Activated CD4-positive, CD25-positive, alpha-beta regulatory T cell (primary cell): ENCODE measurements at regions not wholly inside any gene's neighbourhood (a gene's known extent, or its start where the extent isn't known, plus 50 kb on each side); places are given as distances from the start of the nearest gene placed in this dataset.
"Not testable (repeated sequence)": the region's sequence is repeated elsewhere in the genome, so short reads cannot be mapped to it uniquely, and the experiment has no call there.

ENCODE experiments used
- DNase-seq, 4 experiments: peaks; one replicate each; lab custom pipeline; 2025; lab: John Stamatoyannopoulos, UW

DNA sequence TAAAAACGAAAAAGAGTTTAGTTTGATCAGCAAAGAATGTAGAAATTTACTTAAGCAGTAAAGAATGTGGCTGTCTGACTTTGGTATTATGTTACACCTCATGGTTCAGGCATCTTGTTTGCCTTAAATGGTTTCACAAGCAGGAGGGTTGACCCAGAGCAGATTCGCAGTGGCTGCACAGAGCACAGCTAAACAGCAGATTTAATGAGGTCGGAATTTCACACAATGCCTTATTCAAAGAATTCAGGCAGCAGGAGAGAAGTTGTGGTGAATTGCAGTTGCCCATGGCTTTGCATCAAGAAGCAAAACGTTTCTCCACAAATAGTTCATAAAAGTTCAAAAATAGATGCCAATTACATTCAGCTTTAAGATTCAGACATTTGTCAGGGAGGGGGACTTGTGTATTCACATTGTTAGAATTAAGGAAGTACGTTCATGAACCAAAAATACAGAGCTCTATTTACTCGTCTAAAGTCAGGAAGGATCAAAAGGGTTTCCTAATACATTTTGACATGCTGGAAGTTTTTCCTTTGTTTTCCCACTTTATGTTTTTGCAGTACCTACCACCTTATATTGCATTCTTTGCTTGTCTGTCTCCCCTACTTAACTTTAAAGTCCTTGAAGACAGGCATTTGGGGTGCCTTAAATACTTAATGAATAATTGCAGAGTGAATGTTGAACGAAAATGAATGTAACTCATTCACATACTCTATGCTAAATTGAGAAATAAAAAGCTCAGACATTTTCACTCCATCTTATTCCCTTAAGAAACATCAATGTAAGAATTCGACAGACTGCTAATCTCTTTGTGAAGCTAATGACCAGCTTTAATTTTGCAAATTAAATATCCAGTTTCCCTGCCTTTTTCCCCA, 1163.6 kb upstream of the CITED2 start:
- DNase-seq, result no peak

DNA sequence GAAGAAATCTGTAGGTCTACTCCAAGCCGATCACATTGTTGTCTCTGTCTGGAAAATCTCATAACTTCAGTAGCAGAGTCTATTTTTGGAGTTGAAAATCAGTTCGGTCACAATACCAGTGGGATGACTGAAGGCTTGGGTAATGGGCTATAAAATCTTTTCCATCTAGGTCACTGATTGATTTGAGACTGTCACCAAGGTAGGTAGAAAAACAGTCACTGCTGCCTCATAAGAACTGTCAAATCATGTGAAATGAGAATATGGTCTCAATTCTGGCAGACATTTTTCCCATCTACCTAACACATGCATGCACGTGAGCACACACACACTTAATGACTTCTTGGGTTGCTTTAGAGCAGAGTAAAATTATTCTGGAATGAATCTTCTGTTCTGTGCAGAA, 1162.8 kb upstream of the CITED2 start:
- DNase-seq, result no peak

DNA sequence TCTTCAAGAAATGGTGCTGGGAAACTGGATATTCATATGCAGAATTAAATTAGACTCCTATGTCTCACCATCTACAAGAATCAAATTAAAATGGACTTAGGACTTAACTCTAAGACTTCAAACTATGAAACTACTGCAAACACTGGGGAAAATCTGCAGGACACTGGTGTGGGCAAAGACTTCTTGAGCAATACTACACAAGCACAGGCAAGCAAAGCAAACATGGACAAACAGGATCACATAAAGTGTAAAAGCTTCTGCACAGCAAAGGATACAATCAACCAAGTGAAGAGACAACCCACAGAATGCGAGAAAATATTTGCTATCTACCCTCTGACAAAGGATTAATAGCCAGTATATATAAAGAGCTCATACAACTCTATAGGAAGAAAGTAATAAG, 1161.1 kb upstream of the CITED2 start:
- DNase-seq, result no peak

- no peak for DNase-seq
Observed at GRCh38 chr6:140533526-140533925, 1159.1 kb upstream of the CITED2 start.

- DNase-seq, result no peak
Observed at GRCh38 chr6:140504776-140505175, 1130.3 kb upstream of the CITED2 start.

DNA sequence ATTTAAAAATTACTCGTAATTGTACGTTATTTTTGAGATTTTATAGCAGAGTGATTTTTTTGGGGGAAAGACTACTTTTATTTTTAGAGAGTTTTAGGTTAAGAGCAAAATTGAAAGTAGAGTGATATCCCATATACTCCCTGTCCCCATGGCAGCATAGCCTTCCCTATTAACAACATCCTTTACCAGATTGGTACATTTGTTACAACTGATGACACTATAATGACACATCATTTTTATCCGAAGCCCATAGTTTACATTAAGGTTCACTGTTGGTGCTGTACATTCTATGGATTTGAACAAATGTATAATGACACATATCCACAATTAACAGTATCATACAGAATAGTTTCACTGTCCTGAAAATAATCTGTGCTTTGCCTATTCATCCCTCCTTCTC, 1126.4 kb upstream of the CITED2 start:
- no peak for DNase-seq

DNA sequence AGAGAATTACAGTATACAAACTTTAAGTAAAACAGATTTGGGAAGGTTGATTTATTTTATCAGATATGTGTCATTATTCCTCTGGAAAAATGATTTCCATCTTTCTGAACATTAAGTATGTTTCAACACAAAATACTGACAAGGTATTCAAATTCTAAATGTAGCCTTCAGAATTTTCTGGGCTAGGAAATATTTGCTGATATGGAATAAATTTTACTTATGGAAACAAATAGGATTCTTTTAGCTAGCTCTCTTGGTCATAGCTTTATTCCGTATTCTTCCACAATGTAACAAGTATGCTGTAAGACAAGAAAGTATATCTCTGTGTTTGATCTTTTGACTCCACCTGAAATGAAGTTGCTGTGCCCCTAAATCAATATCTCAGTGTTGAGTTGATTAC, 1125.2 kb upstream of the CITED2 start:
- DNase-seq, result no peak

GRCh38 chr6:140494321-140495108, 1120.1 kb upstream of the CITED2 start:
- DNase-seq, result no peak

DNA sequence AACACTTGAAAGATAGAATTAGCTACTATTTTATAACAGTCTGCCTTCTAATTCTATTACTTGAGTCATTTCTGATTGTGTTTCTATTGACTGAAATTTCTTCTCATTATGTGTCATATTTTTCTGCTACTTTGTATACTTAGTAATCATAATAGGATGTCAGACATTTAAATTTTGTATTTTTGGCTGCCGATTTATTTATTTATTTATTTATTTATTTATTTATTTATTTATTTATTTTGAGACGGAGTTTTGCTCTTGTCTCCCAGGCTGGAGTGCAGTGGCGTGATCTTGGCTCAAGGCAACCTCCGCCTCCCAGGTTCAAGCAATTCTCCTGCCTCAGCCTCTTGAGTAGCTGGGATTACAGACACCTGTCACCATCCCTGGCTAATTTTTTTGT, 1119.0 kb upstream of the CITED2 start:
- DNase-seq, result not testable (repeated sequence)

- no peak for DNase-seq
Observed at GRCh38 chr6:140490081-140490480, 1115.6 kb upstream of the CITED2 start.

- DNase-seq, result no peak
Observed at GRCh38 chr6:140487586-140487985, 1113.1 kb upstream of the CITED2 start.

DNA sequence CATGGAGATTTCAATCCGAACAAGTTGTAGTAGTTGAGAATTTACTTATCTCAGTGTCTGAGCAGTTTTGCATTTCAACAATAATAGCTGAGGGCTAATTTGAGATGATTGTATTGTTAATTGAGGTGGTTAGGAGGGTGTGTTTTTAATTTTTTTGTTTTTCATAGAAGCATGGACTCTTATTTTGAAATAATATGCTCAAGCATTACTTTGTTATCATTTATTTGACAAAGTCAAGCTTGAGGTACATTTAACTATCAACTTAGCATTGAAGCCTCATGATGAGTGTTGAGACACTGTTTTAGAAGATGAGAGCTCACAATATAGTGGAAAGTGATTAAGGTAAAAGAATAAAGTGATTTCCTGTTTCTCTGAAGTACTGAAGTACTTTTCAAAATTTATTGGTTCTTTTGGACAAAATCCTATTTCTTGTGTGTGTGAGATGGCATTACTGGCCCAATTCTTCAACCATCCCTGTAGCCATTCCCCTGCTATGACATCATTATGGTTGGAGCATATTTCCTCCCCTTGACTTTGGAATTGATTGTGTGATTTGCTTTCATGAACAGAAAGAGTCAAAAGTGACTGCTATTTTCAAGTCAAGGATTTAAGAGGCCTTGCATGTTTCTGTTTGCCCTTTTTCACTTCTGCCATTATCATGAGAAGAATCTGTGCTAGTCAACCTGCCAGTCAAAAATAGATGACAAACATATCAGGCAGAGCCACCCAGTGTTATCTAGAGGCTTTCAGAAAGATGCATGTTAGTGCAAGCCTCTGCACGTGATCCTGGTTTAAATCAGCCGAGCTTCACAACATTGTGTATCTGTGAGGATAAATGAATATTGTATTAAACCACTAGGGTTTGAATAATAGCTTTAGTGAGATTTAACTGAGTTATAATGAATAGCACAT, 1112.3 kb upstream of the CITED2 start:
- no peak for DNase-seq

- no peak for DNase-seq
Observed at GRCh38 chr6:140485740-140486449, 1111.4 kb upstream of the CITED2 start.

DNA sequence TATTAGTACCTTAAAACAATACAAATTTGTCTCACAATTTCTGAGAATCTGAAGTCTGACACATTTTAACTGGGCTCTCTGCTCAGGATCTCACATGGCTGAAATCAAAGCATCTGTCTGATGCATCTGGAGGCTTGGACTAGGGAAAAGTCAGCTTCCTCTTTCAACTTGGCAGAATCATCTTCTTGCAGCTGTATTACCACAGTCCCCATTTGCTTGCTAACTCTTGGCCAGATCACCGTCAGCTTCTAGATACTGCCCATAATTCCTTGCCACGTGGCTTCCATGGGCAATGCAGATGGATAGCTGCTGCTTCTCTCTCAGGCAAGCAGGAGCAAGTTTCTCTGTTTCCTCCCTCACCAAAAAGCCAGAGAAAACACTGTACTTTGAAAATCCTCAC, 1106.4 kb upstream of the CITED2 start:
- DNase-seq, result no peak

- no peak for DNase-seq
Observed at GRCh38 chr6:140478631-140479030, 1104.2 kb upstream of the CITED2 start.

GRCh38 chr6:140475086-140475485, 1100.6 kb upstream of the CITED2 start:
- no peak for DNase-seq

- DNase-seq, result no peak
Observed at GRCh38 chr6:140464720-140465119, 1090.3 kb upstream of the CITED2 start.

GRCh38 chr6:140463312-140463710, 1088.9 kb upstream of the CITED2 start:
- DNase-seq, result no peak

DNA sequence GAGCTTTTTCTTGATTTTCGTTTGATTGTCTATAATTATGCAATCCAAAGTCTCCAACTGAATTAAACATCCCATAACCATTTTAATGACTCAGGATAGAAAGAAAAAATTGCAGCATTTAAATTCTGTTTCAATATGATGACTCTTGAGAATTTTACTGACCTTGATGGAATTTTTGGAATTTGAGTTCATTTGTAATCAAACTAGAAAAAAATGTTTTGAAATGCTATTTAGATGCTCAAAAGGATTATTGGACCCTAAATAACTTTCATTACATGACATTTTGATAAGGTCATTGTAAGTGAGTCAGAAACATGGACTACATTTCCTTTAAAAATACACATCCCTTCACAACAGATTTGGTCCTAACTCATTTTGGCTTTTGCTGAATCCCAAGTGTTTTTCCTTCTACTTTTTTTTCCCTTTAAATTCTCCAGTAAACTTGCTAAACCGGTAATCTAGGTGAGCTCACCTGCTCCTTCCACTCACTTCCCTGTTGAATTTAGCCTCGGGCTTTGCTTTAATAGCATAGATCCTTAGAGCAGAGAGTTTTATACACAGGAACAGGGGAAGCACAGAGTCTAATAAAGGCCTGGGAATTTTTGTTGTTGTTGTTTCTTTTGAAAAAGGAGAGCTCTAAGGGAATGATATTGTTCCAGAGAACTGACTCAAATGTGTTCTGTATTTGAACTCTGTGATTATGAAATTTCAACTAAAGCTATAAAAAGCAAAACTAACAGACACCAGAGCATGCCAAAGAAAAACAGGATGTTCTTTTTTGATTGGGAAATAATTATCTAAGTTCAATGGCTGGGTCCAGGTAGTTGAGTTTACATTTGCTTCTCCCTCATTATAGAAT, 1088.2 kb upstream of the CITED2 start:
- DNase-seq, result no peak

GRCh38 chr6:140462076-140462452, 1087.6 kb upstream of the CITED2 start:
- DNase-seq, result no peak

- DNase-seq, result no peak
Observed at GRCh38 chr6:140460267-140460666, 1085.8 kb upstream of the CITED2 start.
